ENCODE measurements at regions not wholly inside any gene's neighbourhood (a gene's known extent, or its start where the extent isn't known, plus 50 kb on each side); places are given as distances from the start of the nearest gene placed in this dataset.

DNA sequence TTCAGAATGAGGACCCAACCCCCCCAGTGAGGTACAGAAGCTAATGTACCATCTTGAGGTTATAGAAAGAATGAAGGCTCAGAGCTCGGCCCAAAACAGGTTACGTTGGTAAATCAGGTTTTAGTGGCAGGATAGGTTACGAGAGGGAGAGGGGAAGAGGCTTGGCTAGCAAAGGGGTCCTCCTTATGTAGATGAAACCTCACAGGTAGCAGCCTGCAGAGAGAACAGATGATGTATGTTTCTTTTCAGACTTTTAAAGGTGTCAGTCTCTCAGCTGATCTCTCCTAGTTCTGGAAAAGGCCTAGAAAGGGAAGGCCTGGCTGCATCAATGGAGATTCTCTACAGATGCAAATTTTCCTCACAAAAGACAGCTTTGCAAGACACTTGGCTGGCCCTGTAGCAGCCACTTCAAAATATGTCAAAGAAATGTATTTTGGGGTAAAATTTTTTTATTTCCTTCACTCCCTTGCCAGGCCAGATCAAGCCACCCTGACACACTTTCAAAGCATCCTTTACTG lies 71.7 kb upstream of the CPSF6 start:
- WGBS, 2 donors: 87 to 97% methylated on average over 3 of the region's 3 CpGs
- intact Hi-C loops (cut with DNase I; ENCODE audit: low total_unique reads): no loop called here
- TF ChIP-seq POLR2A (IDR thresholded peaks at IDR 0.05) (no peak), CTCF (IDR thresholded peaks at IDR 0.05) (no peak)
- no peak overlapping the region for H3K4me3 ChIP-seq (ENCODE audit: low read depth, poor library complexity, severe bottlenecking)
- no peak for DNase-seq (ENCODE audit: low spot score in 2 of 2)

DNA sequence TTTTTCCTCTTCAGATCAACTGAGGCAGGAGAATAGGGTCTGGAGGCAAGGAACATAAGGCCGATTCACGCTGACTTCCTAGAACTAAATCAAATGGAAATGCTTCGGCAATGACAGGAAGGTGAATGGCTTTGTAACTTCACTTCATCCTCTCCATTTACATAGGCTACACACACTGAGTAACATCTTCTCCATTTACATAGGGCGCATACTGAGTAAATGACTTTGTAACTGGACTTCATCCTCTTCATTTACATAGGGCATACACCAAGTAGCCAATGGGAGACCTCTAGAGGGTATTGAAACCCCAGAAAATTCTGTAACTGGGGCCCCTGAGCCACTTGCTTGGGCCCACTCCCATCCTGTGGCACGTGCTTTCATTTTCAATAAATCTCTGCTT lies 71.0 kb upstream of the CPSF6 start:
- 92 to 96% methylated on average over 5 of the region's 5 CpGs for WGBS, 2 donors
- TF ChIP-seq CTCF (IDR thresholded peaks at IDR 0.05) (no peak), POLR2A (IDR thresholded peaks at IDR 0.05) (no peak)
- no peak overlapping the region for H3K4me3 ChIP-seq (ENCODE audit: low read depth, poor library complexity, severe bottlenecking)
- DNase-seq (ENCODE audit: low spot score in 2 of 2): no peak
- intact Hi-C loops (cut with DNase I; ENCODE audit: low total_unique reads): no loop called here

- TF ChIP-seq CTCF (IDR thresholded peaks at IDR 0.05) (no peak), POLR2A (IDR thresholded peaks at IDR 0.05) (no peak)
- WGBS, 2 donors: 91 to 94% methylated on average over 3 of the region's 3 CpGs
- DNase-seq (ENCODE audit: low spot score in 2 of 2): no peak
- H3K4me3 ChIP-seq (ENCODE audit: low read depth, poor library complexity, severe bottlenecking): no peak overlapping the region
- intact Hi-C loops (cut with DNase I; ENCODE audit: low total_unique reads): no loop called here
Observed at GRCh38 chr12:69168828-69169227, 70.5 kb upstream of the CPSF6 start.

- no peak overlapping the region for H3K4me3 ChIP-seq (ENCODE audit: low read depth, poor library complexity, severe bottlenecking)
- 55 to 67% methylated on average over 4 of the region's 4 CpGs for WGBS, 2 donors
- no peak for DNase-seq (ENCODE audit: low spot score in 2 of 2)
- intact Hi-C loops (cut with DNase I; ENCODE audit: low total_unique reads): no loop called here
- TF ChIP-seq CTCF (IDR thresholded peaks at IDR 0.05) (no peak), POLR2A (IDR thresholded peaks at IDR 0.05) (no peak)
Observed at GRCh38 chr12:69170293-69170692, 69.1 kb upstream of the CPSF6 start.

GRCh38 chr12:69171881-69172280 lies 67.5 kb upstream of the CPSF6 start:
- no peak overlapping the region for H3K4me3 ChIP-seq (ENCODE audit: low read depth, poor library complexity, severe bottlenecking)
- TF ChIP-seq POLR2A (IDR thresholded peaks at IDR 0.05) (no peak), CTCF (IDR thresholded peaks at IDR 0.05) (no peak)
- intact Hi-C loops (cut with DNase I; ENCODE audit: low total_unique reads): no loop called here
- WGBS, 2 donors: 84% methylated on average over 6 of the region's 6 CpGs
- DNase-seq (ENCODE audit: low spot score in 2 of 2): no peak

GRCh38 chr12:69172491-69172890 lies 66.9 kb upstream of the CPSF6 start:
- no peak overlapping the region for H3K4me3 ChIP-seq (ENCODE audit: low read depth, poor library complexity, severe bottlenecking)
- DNase-seq (ENCODE audit: low spot score in 2 of 2): no peak
- intact Hi-C loops (cut with DNase I; ENCODE audit: low total_unique reads): no loop called here
- TF ChIP-seq CTCF (IDR thresholded peaks at IDR 0.05) (no peak), POLR2A (IDR thresholded peaks at IDR 0.05) (no peak)
- WGBS, 2 donors: 55 to 58% methylated on average over 1 of the region's 1 CpG

All from lower leg skin (tissue), 4 donors.